ENCODE measurements at regions not wholly inside any gene's neighbourhood (a gene's known extent, or its start where the extent isn't known, plus 50 kb on each side); places are given as distances from the start of the nearest gene placed in this dataset.

- Mint-ChIP-seq H3K4me1 (ENCODE audit: low read depth) (no peaks in the 10 kb centered on the region), H3K4me3 (no peak overlapping the region), H3K9me3 (no peaks in the 10 kb centered on the region), H3K36me3 (ENCODE audit: low read depth) (no peaks in the 10 kb centered on the region), H3K27me3 (no peaks in the 10 kb centered on the region), H3K27ac (no peak overlapping the region)
- intact Hi-C loops (cut with micrococcal nuclease): no loop called here
- CTCF ChIA-PET: no interaction called here
- POLR2A ChIA-PET: no interaction called here
- no peak for ATAC-seq
- TF ChIP-seq, protein P1, sequence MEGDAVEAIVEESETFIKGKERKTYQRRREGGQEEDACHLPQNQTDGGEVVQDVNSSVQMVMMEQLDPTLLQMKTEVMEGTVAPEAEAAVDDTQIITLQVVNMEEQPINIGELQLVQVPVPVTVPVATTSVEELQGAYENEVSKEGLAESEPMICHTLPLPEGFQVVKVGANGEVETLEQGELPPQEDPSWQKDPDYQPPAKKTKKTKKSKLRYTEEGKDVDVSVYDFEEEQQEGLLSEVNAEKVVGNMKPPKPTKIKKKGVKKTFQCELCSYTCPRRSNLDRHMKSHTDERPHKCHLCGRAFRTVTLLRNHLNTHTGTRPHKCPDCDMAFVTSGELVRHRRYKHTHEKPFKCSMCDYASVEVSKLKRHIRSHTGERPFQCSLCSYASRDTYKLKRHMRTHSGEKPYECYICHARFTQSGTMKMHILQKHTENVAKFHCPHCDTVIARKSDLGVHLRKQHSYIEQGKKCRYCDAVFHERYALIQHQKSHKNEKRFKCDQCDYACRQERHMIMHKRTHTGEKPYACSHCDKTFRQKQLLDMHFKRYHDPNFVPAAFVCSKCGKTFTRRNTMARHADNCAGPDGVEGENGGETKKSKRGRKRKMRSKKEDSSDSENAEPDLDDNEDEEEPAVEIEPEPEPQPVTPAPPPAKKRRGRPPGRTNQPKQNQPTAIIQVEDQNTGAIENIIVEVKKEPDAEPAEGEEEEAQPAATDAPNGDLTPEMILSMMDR (IDR thresholded peaks at IDR 0.05): no peak
- no peak for DNase-seq
Observed at GRCh38 chr13:111956261-111957151, 110.4 kb upstream of the SOX1 start.

- no peak for ATAC-seq
- Mint-ChIP-seq H3K4me1 (ENCODE audit: low read depth) (no peaks in the 10 kb centered on the region), H3K9me3 (no peaks in the 10 kb centered on the region), H3K4me3 (no peak overlapping the region), H3K27ac (no peak overlapping the region), H3K36me3 (ENCODE audit: low read depth) (no peaks in the 10 kb centered on the region), H3K27me3 (no peaks in the 10 kb centered on the region)
- intact Hi-C loops (cut with micrococcal nuclease): no loop called here
- ChIA-PET CTCF (no interaction called here), POLR2A (no interaction called here)
- DNase-seq: no peak
- TF ChIP-seq, protein P1 (IDR thresholded peaks at IDR 0.05): no peak
Observed at GRCh38 chr13:111957913-111958450, 109.0 kb upstream of the SOX1 start.

DNA sequence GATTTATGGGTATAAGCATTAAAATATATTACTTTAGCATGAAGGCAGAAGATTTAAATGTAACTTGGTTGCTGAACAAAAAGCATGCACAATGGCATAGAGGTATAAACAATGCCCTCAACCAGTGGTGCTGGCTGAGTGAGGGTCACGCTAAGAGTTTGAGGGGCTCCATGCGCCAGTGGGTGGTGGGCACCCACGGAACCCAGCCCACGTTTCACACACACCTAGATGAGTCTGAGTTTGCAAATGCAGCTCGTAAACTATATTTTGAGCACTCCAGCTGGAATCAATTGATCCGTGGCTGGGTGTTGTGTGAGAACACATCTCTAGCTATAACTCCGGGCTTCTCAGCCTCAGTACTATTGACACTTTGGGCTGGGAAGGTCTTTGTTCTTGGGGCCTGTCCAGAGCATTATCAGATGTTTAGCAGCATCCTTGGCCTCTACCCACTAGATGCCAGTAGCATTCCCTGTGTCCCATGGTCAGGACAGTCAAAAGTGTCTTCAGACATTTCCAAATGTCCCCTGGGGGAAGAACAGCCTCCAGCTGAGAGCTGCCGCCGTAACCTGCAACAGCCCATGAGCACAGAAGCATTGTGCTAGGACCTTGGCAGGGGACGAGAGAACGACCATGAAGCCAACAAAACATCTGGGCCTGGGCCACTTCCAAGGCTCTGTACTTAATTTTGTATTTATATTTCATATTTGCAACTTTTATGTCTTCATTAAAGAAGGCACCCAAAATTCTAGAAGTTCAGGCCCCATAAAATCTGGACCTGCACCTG lies 108.1 kb upstream of the SOX1 start:
- DNase-seq: no peak

GRCh38 chr13:111960152-111960772 lies 106.7 kb upstream of the SOX1 start:
- CTCF ChIA-PET: no interaction called here
- TF ChIP-seq, protein P1 (IDR thresholded peaks at IDR 0.05): no peak
- H3K36me3 Mint-ChIP-seq (ENCODE audit: low read depth): no peaks in the 10 kb centered on the region

More for the DNA sequence above, 108.1 kb upstream of the SOX1 start:
- Mint-ChIP-seq H3K9me3 (no peaks in the 10 kb centered on the region), H3K4me1 (ENCODE audit: low read depth) (no peaks in the 10 kb centered on the region), H3K36me3 (ENCODE audit: low read depth) (no peaks in the 10 kb centered on the region), H3K4me3 (no peak overlapping the region), H3K27me3 (no peaks in the 10 kb centered on the region), H3K27ac (no peak overlapping the region)
- no peak for ATAC-seq
- CTCF ChIA-PET: no interaction called here
- intact Hi-C loops (cut with micrococcal nuclease): no loop called here
- TF ChIP-seq, protein P1 (IDR thresholded peaks at IDR 0.05): no peak
- POLR2A ChIA-PET: no interaction called here

More at GRCh38 chr13:111960152-111960772, 106.7 kb upstream of the SOX1 start:
- H3K9me3 Mint-ChIP-seq: no peaks in the 10 kb centered on the region
- no peak overlapping the region for H3K4me3 Mint-ChIP-seq
- no peak for DNase-seq
- no peaks in the 10 kb centered on the region for H3K4me1 Mint-ChIP-seq (ENCODE audit: low read depth)
- intact Hi-C loops (cut with micrococcal nuclease): no loop called here
- H3K27me3 Mint-ChIP-seq: no peaks in the 10 kb centered on the region
- H3K27ac Mint-ChIP-seq: no peak overlapping the region
- POLR2A ChIA-PET: no interaction called here
- ATAC-seq: no peak
